ENCODE measurements at regions not wholly inside any gene's neighbourhood (a gene's known extent, or its start where the extent isn't known, plus 50 kb on each side); places are given as distances from the start of the nearest gene placed in this dataset.
A peak's percentile ranks its signal among the peaks of the same experiment; 100 is the strongest.

DNA sequence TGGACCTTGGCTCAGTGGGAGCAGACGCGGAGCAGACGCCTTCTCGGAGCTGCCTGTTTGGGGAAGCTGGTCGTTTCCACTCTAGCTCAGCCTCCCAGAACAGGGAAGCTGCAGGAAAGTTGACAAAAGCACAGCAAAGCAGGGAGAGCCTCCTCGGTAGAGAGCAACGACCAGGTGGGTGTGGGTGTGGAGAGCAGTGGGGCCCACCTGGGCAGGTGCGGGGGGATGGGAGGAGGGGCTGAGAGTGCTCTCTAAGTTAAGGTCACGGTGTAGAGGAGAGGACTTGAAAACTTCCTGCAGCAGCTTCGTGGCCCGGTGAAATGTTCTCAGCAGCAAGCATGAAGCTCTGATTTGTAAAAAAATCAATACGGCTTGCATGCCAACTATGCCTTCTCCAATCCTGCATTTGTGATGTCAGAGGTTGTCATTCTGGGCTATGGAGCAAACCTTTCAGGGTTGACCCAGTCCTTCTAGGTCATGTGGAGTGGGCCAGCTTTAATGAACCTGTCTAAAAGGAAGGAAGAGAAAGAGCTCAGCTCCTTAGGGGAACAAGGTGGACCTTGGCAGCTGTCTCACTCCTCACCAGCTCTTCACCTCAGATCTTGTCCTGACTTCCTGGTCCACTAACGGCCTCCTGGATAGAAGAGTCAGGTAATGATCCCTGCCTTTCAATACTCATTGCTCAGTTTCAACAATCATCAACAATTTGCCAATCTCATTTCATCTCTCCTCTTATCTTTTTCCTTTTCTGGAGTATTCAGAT lies 85.8 kb upstream of the UBL3 start:
- no peak for TF ChIP-seq EP300 (IDR thresholded peaks at IDR 0.05)
- TF ChIP-seq, protein P1, sequence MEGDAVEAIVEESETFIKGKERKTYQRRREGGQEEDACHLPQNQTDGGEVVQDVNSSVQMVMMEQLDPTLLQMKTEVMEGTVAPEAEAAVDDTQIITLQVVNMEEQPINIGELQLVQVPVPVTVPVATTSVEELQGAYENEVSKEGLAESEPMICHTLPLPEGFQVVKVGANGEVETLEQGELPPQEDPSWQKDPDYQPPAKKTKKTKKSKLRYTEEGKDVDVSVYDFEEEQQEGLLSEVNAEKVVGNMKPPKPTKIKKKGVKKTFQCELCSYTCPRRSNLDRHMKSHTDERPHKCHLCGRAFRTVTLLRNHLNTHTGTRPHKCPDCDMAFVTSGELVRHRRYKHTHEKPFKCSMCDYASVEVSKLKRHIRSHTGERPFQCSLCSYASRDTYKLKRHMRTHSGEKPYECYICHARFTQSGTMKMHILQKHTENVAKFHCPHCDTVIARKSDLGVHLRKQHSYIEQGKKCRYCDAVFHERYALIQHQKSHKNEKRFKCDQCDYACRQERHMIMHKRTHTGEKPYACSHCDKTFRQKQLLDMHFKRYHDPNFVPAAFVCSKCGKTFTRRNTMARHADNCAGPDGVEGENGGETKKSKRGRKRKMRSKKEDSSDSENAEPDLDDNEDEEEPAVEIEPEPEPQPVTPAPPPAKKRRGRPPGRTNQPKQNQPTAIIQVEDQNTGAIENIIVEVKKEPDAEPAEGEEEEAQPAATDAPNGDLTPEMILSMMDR (IDR thresholded peaks at IDR 0.05): no peak
- Histone ChIP-seq H3K9me3 (peaks cover 0 to 7% (median 0%) of the 10 kb centered on the region in 4 donors), H3K27me3 (no peaks in the 10 kb centered on the region), H3K36me3 (no peaks in the 10 kb centered on the region), H3K4me3 (peak overlapping the region in 1 of 4 donors; percentile 1), H3K4me1 (peaks cover 0 to 7% (median 0%) of the 10 kb centered on the region in 4 donors), H3K27ac (no peak overlapping the region)
- no peak for DNase-seq (ENCODE audit: low spot score in 2 of 2)
- 35 to 52% methylated on average over 13 of the region's 13 CpGs for WGBS, 2 donors

DNA sequence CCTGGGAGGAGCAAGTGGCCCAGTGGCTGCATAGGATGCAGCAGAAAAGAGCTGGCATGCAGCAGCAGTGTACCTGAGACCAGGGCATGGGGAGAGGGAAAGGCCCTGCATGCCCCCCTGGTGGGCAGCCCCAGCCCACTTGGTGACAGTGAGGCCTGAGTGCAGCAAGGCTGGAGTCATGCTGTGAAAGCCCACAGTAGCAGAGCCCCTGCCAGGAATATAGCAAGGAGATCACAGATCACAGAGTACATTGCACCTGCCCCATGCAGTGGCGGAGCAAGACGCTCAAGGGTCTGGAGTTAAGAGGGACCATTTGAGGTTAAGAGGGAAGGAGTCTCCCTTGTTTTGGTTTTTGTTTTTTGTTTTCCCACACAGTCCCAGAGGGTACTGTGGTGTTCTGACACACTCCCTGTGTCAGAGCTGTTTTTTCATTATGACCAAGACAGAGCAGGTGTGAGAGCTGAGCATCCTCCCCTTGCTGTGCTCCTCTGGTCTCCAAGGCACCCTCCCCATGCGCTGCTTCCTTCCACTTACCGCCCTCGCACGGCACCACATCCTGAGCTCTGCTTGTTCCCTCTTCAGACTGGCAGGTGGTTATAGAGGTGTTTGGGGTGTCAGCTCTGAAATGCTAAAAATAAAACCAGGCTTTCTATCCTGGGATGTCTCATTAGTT lies 85.0 kb upstream of the UBL3 start:
- no peak overlapping the region for H3K27ac ChIP-seq
- no peak for TF ChIP-seq POLR2A (IDR thresholded peaks at IDR 0.05)
- no peak for TF ChIP-seq EP300 (IDR thresholded peaks at IDR 0.05)
- TF ChIP-seq, protein P1 (IDR thresholded peaks at IDR 0.05): no peak
- H3K27me3 ChIP-seq: no peaks in the 10 kb centered on the region
- H3K4me1 ChIP-seq: peaks cover 0 to 7% (median 0%) of the 10 kb centered on the region in 4 donors
- no peak for DNase-seq (ENCODE audit: low spot score in 2 of 2)
- peak overlapping the region in 1 of 4 donors; percentile 1 for H3K4me3 ChIP-seq
- WGBS, 2 donors: 50 to 78% methylated on average over 6 of the region's 6 CpGs
- peaks cover 0 to 7% (median 0%) of the 10 kb centered on the region in 4 donors for H3K9me3 ChIP-seq
- H3K36me3 ChIP-seq: no peaks in the 10 kb centered on the region

DNA sequence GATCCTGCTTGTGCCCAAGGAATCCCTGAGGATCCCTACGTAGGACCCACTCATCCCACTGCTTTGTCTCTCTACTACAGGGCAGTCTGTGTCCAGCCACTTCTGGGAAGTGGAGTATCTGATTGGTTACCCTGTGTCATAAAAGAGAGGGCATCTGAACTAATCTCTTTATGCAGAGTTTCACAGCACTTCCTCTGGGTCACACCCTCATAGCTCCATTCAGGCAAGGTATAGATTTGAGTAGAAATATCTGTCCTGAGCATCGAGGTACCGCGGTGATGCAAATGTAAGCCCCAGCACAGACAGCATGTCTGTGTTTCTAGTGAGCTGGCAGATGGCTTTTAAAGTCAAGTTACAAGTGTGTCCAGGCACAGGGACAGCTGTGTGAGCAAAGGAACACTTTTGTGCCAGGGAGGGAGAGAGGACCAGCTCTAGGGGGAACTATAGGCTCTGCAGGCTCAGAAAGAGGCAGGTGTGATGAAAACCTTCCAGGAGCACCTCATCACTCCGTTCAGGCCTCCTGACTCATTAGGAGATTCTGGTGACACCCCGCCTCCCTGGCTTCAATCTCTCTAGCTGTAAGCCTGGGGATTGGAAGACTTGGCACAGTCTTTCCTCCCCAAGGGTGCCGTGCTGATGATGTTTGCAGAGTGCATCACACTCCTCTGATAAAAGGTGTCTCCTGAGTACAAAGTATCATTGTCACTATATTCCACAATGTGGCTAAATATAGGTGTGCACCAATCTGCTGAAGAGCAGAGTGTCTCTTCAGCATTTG lies 84.3 kb upstream of the UBL3 start:
- 80 to 87% methylated on average over 7 of the region's 7 CpGs for WGBS, 2 donors
- no peak overlapping the region for H3K4me3 ChIP-seq
- peaks cover 0 to 7% (median 0%) of the 10 kb centered on the region in 4 donors for H3K4me1 ChIP-seq
- H3K27ac ChIP-seq: no peak overlapping the region
- DNase-seq (ENCODE audit: low spot score in 2 of 2): no peak
- TF ChIP-seq EP300 (IDR thresholded peaks at IDR 0.05) (no peak), POLR2A (IDR thresholded peaks at IDR 0.05) (no peak)
- TF ChIP-seq, protein P1 (IDR thresholded peaks at IDR 0.05): no peak
- peaks cover 0 to 7% (median 0%) of the 10 kb centered on the region in 4 donors for H3K9me3 ChIP-seq
- no peaks in the 10 kb centered on the region for H3K27me3 ChIP-seq
- H3K36me3 ChIP-seq: no peaks in the 10 kb centered on the region

DNA sequence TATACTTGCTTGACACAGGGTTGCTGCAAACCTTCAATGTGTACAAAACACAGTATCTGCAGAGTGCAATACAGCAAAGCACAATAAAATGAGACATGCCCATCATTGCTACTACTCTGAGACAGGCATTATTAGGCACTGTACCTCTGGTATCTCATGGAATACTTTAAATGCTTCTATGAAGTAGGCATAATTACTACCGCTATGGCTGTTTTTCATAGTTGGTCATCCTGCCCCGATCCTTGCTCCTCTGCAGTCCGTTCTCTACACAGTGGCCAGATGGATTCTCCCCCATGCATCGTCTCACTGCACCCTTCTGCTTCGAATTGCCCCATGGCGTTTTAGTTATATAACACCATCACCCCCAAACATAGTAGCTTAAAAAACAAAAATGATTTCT lies 83.0 kb upstream of the UBL3 start:
- Histone ChIP-seq H3K9me3 (peaks cover 0 to 7% (median 0%) of the 10 kb centered on the region in 4 donors), H3K4me3 (no peak overlapping the region), H3K27me3 (no peaks in the 10 kb centered on the region), H3K36me3 (no peaks in the 10 kb centered on the region), H3K4me1 (peaks cover 0 to 7% (median 0%) of the 10 kb centered on the region in 4 donors), H3K27ac (no peak overlapping the region)
- no peak for DNase-seq (ENCODE audit: low spot score in 2 of 2)
- TF ChIP-seq, protein P1 (IDR thresholded peaks at IDR 0.05): no peak
- TF ChIP-seq EP300 (IDR thresholded peaks at IDR 0.05) (no peak), POLR2A (IDR thresholded peaks at IDR 0.05) (no peak)
- WGBS, 2 donors: 93 to 96% methylated on average over 6 of the region's 6 CpGs

Measured in tibial nerve (tissue), 4 donors.